LNCaP clone FGC (cell line): ENCODE measurements at regions not wholly inside any gene's neighbourhood (a gene's known extent, or its start where the extent isn't known, plus 50 kb on each side); places are given as distances from the start of the nearest gene placed in this dataset.
"Not testable (repeated sequence)": the region's sequence is repeated elsewhere in the genome, so short reads cannot be mapped to it uniquely, and the experiment has no call there.

Experiments used
- DNase-seq: peaks from one replicate; pipeline ENCODE4 v3.0.0-alpha.2; 2011; ENCODE audit warnings: low read depth
- H3K4me3 ChIP-seq: 2 replicates; pipeline ENCODE4 v1.5.1; 2011; ENCODE audit warnings: mild to moderate bottlenecking, low read depth, low read length, control low read depth
- CTCF ChIP-seq: IDR thresholded peaks from 2 replicates; pipeline ENCODE4 v1.5.1; 2012; ENCODE audit warnings: mild to moderate bottlenecking; ENCODE audit not compliant: control insufficient read depth, insufficient read depth; ENCODE audit errors: extremely low read depth

- TF ChIP-seq CTCF: no peak
- no peak overlapping the region for H3K4me3 ChIP-seq
- peak; percentile 63 for DNase-seq
Observed at GRCh38 chr16:79883494-79883893, 283.0 kb upstream of the MAF start.

GRCh38 chr16:79882340-79883005 lies 281.9 kb upstream of the MAF start:
- no peak for DNase-seq
- H3K4me3 ChIP-seq: no peak overlapping the region
- no peak for TF ChIP-seq CTCF

- not testable (repeated sequence) for DNase-seq, H3K4me3 ChIP-seq
Observed at GRCh38 chr16:79881107-79881506, 280.6 kb upstream of the MAF start.

GRCh38 chr16:79876332-79876730 lies 275.8 kb upstream of the MAF start:
- TF ChIP-seq CTCF: no peak
- DNase-seq: no peak
- no peak overlapping the region for H3K4me3 ChIP-seq

GRCh38 chr16:79874391-79874790 lies 273.9 kb upstream of the MAF start:
- no peak for TF ChIP-seq CTCF
- H3K4me3 ChIP-seq: no peak overlapping the region
- DNase-seq: no peak

- no peak overlapping the region for H3K4me3 ChIP-seq
- TF ChIP-seq CTCF: no peak
- DNase-seq: no peak
Observed at GRCh38 chr16:79873825-79874224, 273.3 kb upstream of the MAF start.

- TF ChIP-seq CTCF: no peak
- H3K4me3 ChIP-seq: no peak overlapping the region
- no peak for DNase-seq
Observed at GRCh38 chr16:79871906-79872305, 271.4 kb upstream of the MAF start.
